HG03066 (cell line): ENCODE measurements at regions not wholly inside any gene's neighbourhood (a gene's known extent, or its start where the extent isn't known, plus 50 kb on each side); places are given as distances from the start of the nearest gene placed in this dataset.

ENCODE experiments used
- ATAC-seq: cut with Tn5 transposase; IDR thresholded peaks from one replicate; pipeline ENCODE4 v1.9.1; 2021; ENCODE audit warnings: low read depth; ENCODE audit not compliant: unreplicated experiment

GRCh38 chr11:88405853-88406252, 68.3 kb upstream of the CTSC start:
- no peak for ATAC-seq

- no peak for ATAC-seq
These were observed 67.6 kb upstream of the CTSC start for GRCh38 chr11:88404932-88405710.

- no peak for ATAC-seq
These were observed 66.9 kb upstream of the CTSC start for GRCh38 chr11:88404391-88404790.

- no peak for ATAC-seq
These were observed 65.2 kb upstream of the CTSC start for GRCh38 chr11:88402784-88403183.

- peak; percentile 48 for ATAC-seq
These were observed 64.7 kb upstream of the CTSC start for GRCh38 chr11:88402192-88402715.

GRCh38 chr11:88398791-88399570, 61.4 kb upstream of the CTSC start:
- no peak for ATAC-seq

- no peak for ATAC-seq
These were observed 60.8 kb upstream of the CTSC start for GRCh38 chr11:88398372-88398771.

- no peak for ATAC-seq
These were observed 52.7 kb upstream of the CTSC start for GRCh38 chr11:88390254-88390653.

- ATAC-seq = no peak
These were observed 50.4 kb upstream of the CTSC start for GRCh38 chr11:88387957-88388356.
